ENCODE measurements at regions not wholly inside any gene's neighbourhood (a gene's known extent, or its start where the extent isn't known, plus 50 kb on each side); places are given as distances from the start of the nearest gene placed in this dataset.
"Not testable (repeated sequence)": the region's sequence is repeated elsewhere in the genome, so short reads cannot be mapped to it uniquely, and the experiment has no call there.

DNA sequence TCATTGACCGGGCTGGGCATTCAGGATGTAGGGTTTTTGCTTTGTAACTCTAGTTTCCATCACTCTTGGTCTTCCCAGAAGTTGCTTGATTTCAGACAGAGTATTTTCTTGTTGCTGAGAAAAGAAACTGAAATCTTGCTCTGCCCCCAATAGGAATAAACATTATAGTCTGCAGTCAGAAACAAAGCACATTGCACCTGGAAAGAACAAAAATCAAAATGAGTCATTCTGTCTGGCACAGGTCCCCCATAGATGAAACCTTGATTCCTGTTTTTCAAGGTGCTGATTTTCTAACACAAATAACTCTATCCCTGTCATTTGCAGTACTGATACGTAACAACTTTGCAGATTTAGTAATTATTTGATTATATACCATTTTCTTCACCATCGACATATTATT, 232.1 kb downstream of the FBXO4 start:
- no peaks in the 10 kb centered on the region for H3K4me1 ChIP-seq (ENCODE audit: insufficient read depth, low read length)
- no peak overlapping the region for H3K4me3 ChIP-seq (ENCODE audit: low read length)
- WGBS, result 87% methylated on average over 1 of the region's 3 CpGs
- no peak overlapping the region for H3K9ac ChIP-seq (ENCODE audit: low read depth, low read length)
- H3K27ac ChIP-seq (ENCODE audit: low read depth, low read length), result no peak overlapping the region
- no peaks in the 10 kb centered on the region for H3K27me3 ChIP-seq (ENCODE audit: insufficient read depth, low read length)
- no peaks in the 10 kb centered on the region for H3K36me3 ChIP-seq (ENCODE audit: insufficient read depth, low read length)
- no peaks in the 10 kb centered on the region for H3K9me3 ChIP-seq (ENCODE audit: insufficient read depth, low read depth, low read length)

DNA sequence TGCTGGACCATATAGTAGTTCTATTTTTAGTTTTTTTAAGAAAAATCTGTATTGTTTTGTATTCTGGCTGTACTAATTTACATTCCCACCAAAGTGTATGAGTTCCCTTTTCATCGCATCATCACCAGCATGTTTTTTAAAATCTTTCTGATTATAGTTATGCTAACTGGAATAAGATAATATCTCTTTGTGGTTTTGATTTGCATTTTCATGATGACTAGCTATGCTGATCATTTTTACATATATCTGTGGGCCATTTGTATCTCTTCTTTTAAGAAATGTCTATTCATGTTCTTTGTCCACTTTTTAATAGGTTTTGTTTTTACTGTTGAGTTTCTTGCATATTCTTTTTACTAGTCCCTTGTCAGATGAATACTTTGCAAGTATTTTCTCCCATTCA, 238.0 kb downstream of the FBXO4 start:
- H3K36me3 ChIP-seq (ENCODE audit: insufficient read depth, low read length), result no peaks in the 10 kb centered on the region
- no CpG with 5 or more reads among the region's 1 CpG for WGBS
- H3K4me3 ChIP-seq (ENCODE audit: low read length), result no peak overlapping the region
- H3K27me3 ChIP-seq (ENCODE audit: insufficient read depth, low read length), result no peaks in the 10 kb centered on the region
- no peak overlapping the region for H3K9ac ChIP-seq (ENCODE audit: low read depth, low read length)
- H3K4me1 ChIP-seq (ENCODE audit: insufficient read depth, low read length), result no peaks in the 10 kb centered on the region
- H3K9me3 ChIP-seq (ENCODE audit: insufficient read depth, low read depth, low read length), result no peaks in the 10 kb centered on the region
- H3K27ac ChIP-seq (ENCODE audit: low read depth, low read length), result no peak overlapping the region

DNA sequence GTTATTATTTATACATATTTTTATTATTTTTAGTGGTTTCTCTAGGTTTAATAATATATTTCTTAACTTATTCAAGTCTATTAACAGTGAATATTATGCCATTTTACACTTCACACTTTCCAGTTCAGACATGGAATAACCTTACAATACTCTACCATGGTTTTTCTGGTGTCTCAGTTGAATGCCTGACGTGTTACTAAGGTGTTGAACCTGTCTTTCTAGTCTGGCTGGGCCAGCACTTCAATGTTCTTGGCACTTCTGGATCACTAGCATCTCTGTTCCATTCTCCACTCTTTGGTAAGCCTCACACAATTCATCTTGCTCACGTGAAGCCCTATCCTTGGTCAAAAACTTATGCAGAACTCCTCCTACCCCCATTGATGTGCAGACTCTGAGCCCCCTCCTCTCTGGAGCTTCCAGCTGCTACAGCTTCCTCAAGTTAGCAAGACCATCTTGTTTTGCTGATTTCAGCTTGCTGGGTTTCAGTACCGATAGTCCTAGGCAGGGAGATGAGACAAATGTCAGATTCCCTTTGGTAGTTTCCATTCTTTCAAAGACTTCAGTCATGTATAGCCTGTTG, 243.1 kb downstream of the FBXO4 start:
- WGBS, result 54% methylated on average over 3 of the region's 3 CpGs
- no peaks in the 10 kb centered on the region for H3K9me3 ChIP-seq (ENCODE audit: insufficient read depth, low read depth, low read length)
- H3K27me3 ChIP-seq (ENCODE audit: insufficient read depth, low read length), result no peaks in the 10 kb centered on the region
- H3K9ac ChIP-seq (ENCODE audit: low read depth, low read length), result no peak overlapping the region
- H3K27ac ChIP-seq (ENCODE audit: low read depth, low read length), result no peak overlapping the region
- no peaks in the 10 kb centered on the region for H3K36me3 ChIP-seq (ENCODE audit: insufficient read depth, low read length)
- no peak overlapping the region for H3K4me3 ChIP-seq (ENCODE audit: low read length)
- H3K4me1 ChIP-seq (ENCODE audit: insufficient read depth, low read length), result no peaks in the 10 kb centered on the region

DNA sequence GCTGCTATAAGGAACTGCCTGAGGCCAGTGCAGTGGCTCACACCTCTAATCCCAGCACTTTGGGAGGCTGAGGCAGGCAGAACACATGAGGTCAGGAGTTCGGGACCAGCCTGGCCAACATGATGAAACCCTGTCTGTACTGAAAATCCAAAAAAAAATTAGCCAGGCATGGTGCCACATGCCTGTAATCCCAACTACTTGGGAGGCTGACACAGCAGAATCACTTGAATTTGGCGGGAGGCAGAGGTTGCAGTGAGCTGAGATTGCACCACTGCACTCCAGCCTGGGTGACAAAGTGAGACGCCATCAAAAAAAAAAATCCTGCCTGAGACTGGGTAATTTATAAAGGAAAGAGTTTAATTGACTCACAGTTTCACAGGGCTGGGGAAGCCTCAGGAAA, 247.1 kb upstream of the GHR start:
- H3K4me1 ChIP-seq (ENCODE audit: insufficient read depth, low read length); H3K9ac ChIP-seq (ENCODE audit: low read depth, low read length); H3K36me3 ChIP-seq (ENCODE audit: insufficient read depth, low read length); H3K27me3 ChIP-seq (ENCODE audit: insufficient read depth, low read length); H3K27ac ChIP-seq (ENCODE audit: low read depth, low read length); H3K4me3 ChIP-seq (ENCODE audit: low read length): not testable (repeated sequence)
- H3K9me3 ChIP-seq (ENCODE audit: insufficient read depth, low read depth, low read length), result peaks cover 20% of the 10 kb centered on the region
- 97% methylated on average over 3 of the region's 3 CpGs for WGBS

DNA sequence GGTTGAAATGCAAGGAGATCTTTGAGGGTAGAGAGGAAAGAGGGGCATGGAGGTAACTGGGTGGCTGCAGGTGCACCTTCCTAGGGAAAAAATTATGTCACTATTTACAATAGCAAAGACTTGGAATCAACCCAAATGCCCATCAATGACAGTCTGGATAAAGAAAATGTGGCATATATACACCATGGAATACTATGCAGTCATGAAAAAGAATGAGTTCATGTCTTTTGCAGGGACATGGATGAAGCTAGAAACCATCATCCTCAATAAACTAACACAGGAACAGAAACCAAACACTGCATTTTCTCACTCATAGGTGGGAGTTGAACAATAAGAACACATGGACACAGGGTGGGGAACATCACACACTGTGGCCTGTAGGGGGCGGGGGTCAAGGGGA, 243.4 kb upstream of the GHR start:
- H3K4me1 ChIP-seq (ENCODE audit: insufficient read depth, low read length); H3K27me3 ChIP-seq (ENCODE audit: insufficient read depth, low read length); H3K4me3 ChIP-seq (ENCODE audit: low read length); H3K9ac ChIP-seq (ENCODE audit: low read depth, low read length); H3K27ac ChIP-seq (ENCODE audit: low read depth, low read length); H3K36me3 ChIP-seq (ENCODE audit: insufficient read depth, low read length): not testable (repeated sequence)
- 38% methylated on average over 1 of the region's 1 CpG for WGBS
- peaks cover 20% of the 10 kb centered on the region for H3K9me3 ChIP-seq (ENCODE audit: insufficient read depth, low read depth, low read length)

DNA sequence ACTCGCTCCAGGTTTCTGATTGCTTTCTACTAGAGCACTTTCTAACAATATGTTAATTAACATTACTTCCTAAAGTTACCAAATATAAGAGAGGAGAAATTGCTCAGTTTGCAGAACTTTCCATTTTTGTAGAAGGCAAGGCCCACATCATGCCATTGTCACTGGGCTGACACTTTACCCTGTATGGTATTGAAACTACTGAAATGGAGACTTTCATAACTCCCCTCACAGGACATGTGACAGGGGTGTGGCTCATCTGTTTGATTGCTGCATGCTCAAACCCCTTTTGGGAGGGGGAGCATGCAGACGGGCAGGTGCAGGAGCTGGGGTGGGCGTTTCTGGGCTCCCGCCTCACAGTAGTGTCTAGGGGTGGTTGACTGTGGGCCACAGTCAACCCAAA, 206.3 kb upstream of the GHR start:
- Histone ChIP-seq H3K9ac (ENCODE audit: low read depth, low read length) (no peak overlapping the region), H3K27ac (ENCODE audit: low read depth, low read length) (no peak overlapping the region), H3K36me3 (ENCODE audit: insufficient read depth, low read length) (no peaks in the 10 kb centered on the region), H3K9me3 (ENCODE audit: insufficient read depth, low read depth, low read length) (no peaks in the 10 kb centered on the region), H3K4me3 (ENCODE audit: low read length) (no peak overlapping the region), H3K27me3 (ENCODE audit: insufficient read depth, low read length) (no peaks in the 10 kb centered on the region), H3K4me1 (ENCODE audit: insufficient read depth, low read length) (no peaks in the 10 kb centered on the region)
- 94% methylated on average over 3 of the region's 4 CpGs for WGBS

DNA sequence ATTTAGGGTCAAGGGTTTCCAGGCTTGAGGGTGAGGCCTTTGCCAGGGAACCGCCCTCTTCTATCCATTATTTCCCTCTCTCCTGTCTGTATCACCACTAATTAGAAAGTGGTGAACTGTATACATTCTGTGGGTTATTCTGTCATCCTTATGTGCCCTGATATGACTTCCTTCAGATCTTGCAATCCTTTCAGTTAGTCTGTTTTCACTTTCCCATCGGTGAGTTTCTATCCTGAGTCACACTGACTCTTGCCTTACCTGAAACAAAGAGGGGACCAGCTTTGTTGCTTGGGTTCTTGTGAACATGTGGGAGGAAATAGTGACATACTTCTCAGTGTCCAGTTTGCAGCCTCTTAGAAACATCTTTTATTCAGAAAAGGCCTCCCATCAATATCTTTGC, 205.4 kb upstream of the GHR start:
- H3K4me1 ChIP-seq (ENCODE audit: insufficient read depth, low read length), result no peaks in the 10 kb centered on the region
- no peaks in the 10 kb centered on the region for H3K36me3 ChIP-seq (ENCODE audit: insufficient read depth, low read length)
- H3K9ac ChIP-seq (ENCODE audit: low read depth, low read length), result no peak overlapping the region
- H3K9me3 ChIP-seq (ENCODE audit: insufficient read depth, low read depth, low read length), result no peaks in the 10 kb centered on the region
- no peaks in the 10 kb centered on the region for H3K27me3 ChIP-seq (ENCODE audit: insufficient read depth, low read length)
- no peak overlapping the region for H3K27ac ChIP-seq (ENCODE audit: low read depth, low read length)
- WGBS, result 100% methylated on average over 1 of the region's 2 CpGs
- no peak overlapping the region for H3K4me3 ChIP-seq (ENCODE audit: low read length)

DNA sequence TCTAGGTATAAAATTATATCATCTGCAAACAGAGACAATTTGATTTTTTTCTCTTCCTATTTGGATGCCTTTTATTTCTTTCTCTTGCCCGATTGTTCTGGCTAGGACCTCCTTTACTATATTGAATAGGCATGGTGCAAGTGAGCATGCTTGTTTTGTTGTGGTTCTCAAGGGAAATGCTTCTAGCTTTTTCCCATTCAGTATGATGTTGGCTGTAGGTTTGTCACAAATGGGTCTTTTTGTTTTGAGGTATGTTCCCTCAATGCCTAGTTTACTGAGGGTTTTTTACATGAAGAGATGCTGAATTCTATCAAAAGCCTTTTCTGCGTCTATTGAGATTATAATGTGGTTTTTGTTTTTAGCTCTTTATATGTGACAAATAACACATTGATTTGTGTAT, 198.2 kb upstream of the GHR start:
- H3K4me1 ChIP-seq (ENCODE audit: insufficient read depth, low read length), result peaks cover 24% of the 10 kb centered on the region; the same call in 1 of the 2 replicates
- H3K27ac ChIP-seq (ENCODE audit: low read depth, low read length), result peak overlapping the region; percentile 62; the same call in 1 of the 2 replicates
- 87% methylated on average over 1 of the region's 2 CpGs for WGBS
- no peak overlapping the region for H3K9ac ChIP-seq (ENCODE audit: low read depth, low read length)
- no peaks in the 10 kb centered on the region for H3K9me3 ChIP-seq (ENCODE audit: insufficient read depth, low read depth, low read length)
- no peaks in the 10 kb centered on the region for H3K36me3 ChIP-seq (ENCODE audit: insufficient read depth, low read length)
- no peak overlapping the region for H3K4me3 ChIP-seq (ENCODE audit: low read length)
- H3K27me3 ChIP-seq (ENCODE audit: insufficient read depth, low read length), result no peaks in the 10 kb centered on the region

DNA sequence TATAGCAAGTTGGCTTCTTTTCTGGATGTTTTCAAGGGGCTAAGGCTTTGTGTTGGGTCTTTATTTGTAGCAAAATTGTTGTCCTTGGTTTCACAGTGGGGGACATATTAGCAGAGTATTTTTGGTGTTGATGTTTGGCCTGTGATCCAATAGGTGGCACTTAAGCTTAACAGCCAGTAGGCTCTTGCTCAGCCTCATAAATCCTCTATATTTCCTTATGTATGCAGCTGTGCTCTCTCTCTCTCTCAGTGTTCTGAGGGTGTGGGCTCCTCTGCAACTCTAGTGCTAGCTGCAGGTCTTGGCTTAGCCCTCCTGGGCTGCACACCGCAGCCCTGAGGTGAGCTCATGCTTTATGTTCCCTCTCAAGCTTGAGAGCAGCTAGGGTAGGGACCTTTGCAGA, 195.0 kb upstream of the GHR start:
- H3K27ac ChIP-seq (ENCODE audit: low read depth, low read length), result no peak overlapping the region
- no peaks in the 10 kb centered on the region for H3K9me3 ChIP-seq (ENCODE audit: insufficient read depth, low read depth, low read length)
- no peak overlapping the region for H3K9ac ChIP-seq (ENCODE audit: low read depth, low read length)
- H3K36me3 ChIP-seq (ENCODE audit: insufficient read depth, low read length), result no peaks in the 10 kb centered on the region
- no peaks in the 10 kb centered on the region for H3K27me3 ChIP-seq (ENCODE audit: insufficient read depth, low read length)
- 95% methylated on average over 1 of the region's 1 CpG for WGBS
- peaks cover 24% of the 10 kb centered on the region; the same call in 1 of the 2 replicates for H3K4me1 ChIP-seq (ENCODE audit: insufficient read depth, low read length)
- no peak overlapping the region for H3K4me3 ChIP-seq (ENCODE audit: low read length)

DNA sequence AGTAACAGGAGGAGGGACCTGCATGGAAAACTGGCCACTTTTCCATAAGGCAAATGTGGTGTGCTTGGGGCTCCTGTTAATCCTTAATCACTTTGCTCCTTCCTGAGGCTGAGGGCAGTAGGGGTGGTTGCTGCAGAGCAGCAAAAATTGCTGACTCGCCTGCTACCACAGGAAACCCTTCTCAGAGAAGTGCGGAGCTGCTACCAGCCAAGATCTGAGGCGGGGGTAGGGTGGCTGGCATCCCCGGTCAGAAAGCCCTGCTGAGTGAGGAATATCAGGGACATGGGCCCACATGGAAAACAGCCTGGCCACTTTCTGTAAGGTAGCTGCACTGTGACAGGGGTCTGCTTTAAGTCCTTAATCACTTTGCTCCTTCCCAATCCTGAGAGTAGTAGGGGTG, 192.4 kb upstream of the GHR start:
- 98% methylated on average over 4 of the region's 4 CpGs for WGBS
- Histone ChIP-seq H3K27ac (ENCODE audit: low read depth, low read length) (no peak overlapping the region), H3K4me1 (ENCODE audit: insufficient read depth, low read length) (peaks cover 8% of the 10 kb centered on the region; the same call in 1 of the 2 replicates), H3K4me3 (ENCODE audit: low read length) (no peak overlapping the region), H3K36me3 (ENCODE audit: insufficient read depth, low read length) (no peaks in the 10 kb centered on the region), H3K27me3 (ENCODE audit: insufficient read depth, low read length) (no peaks in the 10 kb centered on the region), H3K9me3 (ENCODE audit: insufficient read depth, low read depth, low read length) (no peaks in the 10 kb centered on the region), H3K9ac (ENCODE audit: low read depth, low read length) (no peak overlapping the region)

DNA sequence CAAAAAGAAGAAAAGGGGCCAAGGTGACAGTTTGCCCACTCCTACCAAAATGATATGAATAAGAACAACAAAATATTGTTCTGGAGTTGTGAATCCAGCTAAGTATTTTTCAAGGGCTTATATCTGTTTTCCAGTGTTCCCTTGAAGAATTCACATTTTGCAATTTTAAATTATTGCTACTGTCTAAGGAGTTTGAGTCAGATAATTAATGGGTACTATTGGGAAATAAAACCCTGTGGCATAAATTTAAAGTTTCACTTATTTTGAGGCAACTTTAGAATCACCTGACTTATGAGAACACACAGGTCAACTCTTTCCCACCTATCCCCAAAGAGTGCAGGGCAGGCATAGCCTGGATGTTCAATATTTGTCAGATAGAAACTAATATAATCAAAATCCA, 188.0 kb upstream of the GHR start:
- no peak overlapping the region for H3K4me3 ChIP-seq (ENCODE audit: low read length)

DNA sequence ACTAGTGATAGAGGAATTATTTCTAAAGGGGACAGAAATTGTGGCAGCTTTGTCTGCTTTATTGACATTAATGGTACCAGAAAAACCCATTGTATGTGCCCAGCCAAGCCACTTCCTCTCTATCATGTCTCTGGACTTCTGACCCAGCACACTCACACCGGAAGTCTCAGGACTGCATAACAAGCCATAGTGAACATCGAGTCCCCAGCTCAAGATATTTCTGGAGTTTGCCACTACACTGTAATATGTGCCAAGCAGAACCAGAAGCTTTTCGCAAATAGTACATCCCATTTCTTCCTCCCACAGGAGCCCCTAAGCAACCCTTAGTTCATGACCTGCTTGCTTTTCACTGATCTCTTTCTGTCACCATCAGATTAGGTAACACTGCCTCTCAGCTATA, 187.4 kb upstream of the GHR start:
- 94% methylated on average over 3 of the region's 3 CpGs for WGBS
- H3K4me3 ChIP-seq (ENCODE audit: low read length), result no peak overlapping the region
- no peak overlapping the region for H3K9ac ChIP-seq (ENCODE audit: low read depth, low read length)
- H3K4me1 ChIP-seq (ENCODE audit: insufficient read depth, low read length), result no peaks in the 10 kb centered on the region
- no peaks in the 10 kb centered on the region for H3K36me3 ChIP-seq (ENCODE audit: insufficient read depth, low read length)
- no peaks in the 10 kb centered on the region for H3K9me3 ChIP-seq (ENCODE audit: insufficient read depth, low read depth, low read length)
- H3K27ac ChIP-seq (ENCODE audit: low read depth, low read length), result no peak overlapping the region
- no peaks in the 10 kb centered on the region for H3K27me3 ChIP-seq (ENCODE audit: insufficient read depth, low read length)

More for the DNA sequence above, 188.0 kb upstream of the GHR start:
- H3K27ac ChIP-seq (ENCODE audit: low read depth, low read length), result no peak overlapping the region
- no peaks in the 10 kb centered on the region for H3K9me3 ChIP-seq (ENCODE audit: insufficient read depth, low read depth, low read length)
- H3K36me3 ChIP-seq (ENCODE audit: insufficient read depth, low read length), result no peaks in the 10 kb centered on the region
- H3K27me3 ChIP-seq (ENCODE audit: insufficient read depth, low read length), result no peaks in the 10 kb centered on the region
- H3K4me1 ChIP-seq (ENCODE audit: insufficient read depth, low read length), result no peaks in the 10 kb centered on the region
- H3K9ac ChIP-seq (ENCODE audit: low read depth, low read length), result no peak overlapping the region
